ENCODE measurements at regions not wholly inside any gene's neighbourhood (a gene's known extent, or its start where the extent isn't known, plus 50 kb on each side); places are given as distances from the start of the nearest gene placed in this dataset.
"Not testable (repeated sequence)": the region's sequence is repeated elsewhere in the genome, so short reads cannot be mapped to it uniquely, and the experiment has no call there.

DNA sequence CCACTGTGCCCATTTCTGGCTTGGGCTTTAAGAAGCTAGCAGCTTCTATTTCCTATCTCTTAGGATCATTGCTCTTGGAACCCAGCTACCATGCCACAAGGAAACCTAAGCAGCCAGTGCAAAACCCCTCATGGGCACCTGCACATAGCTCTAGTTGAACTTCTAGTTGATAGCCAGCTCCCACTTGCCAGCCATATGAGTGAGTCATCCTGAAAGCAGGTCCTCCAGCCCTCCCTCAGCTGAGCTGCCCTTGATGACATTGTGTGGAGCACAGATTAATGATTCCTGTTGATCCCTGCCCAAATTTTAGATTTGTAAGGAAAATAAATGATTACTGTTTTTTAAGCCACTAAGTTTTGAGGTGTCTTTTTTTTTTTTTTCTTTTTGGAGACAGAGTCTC, 234.2 kb upstream of the FBXO33 start:
- no peaks in the 10 kb centered on the region for H3K4me1 ChIP-seq (ENCODE audit: low read depth)
- TF ChIP-seq, protein P1, sequence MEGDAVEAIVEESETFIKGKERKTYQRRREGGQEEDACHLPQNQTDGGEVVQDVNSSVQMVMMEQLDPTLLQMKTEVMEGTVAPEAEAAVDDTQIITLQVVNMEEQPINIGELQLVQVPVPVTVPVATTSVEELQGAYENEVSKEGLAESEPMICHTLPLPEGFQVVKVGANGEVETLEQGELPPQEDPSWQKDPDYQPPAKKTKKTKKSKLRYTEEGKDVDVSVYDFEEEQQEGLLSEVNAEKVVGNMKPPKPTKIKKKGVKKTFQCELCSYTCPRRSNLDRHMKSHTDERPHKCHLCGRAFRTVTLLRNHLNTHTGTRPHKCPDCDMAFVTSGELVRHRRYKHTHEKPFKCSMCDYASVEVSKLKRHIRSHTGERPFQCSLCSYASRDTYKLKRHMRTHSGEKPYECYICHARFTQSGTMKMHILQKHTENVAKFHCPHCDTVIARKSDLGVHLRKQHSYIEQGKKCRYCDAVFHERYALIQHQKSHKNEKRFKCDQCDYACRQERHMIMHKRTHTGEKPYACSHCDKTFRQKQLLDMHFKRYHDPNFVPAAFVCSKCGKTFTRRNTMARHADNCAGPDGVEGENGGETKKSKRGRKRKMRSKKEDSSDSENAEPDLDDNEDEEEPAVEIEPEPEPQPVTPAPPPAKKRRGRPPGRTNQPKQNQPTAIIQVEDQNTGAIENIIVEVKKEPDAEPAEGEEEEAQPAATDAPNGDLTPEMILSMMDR (IDR thresholded peaks at IDR 0.05): no peak
- no peak overlapping the region for H3K4me3 ChIP-seq
- no peak for DNase-seq
- peaks cover 53% of the 10 kb centered on the region for H3K9me3 ChIP-seq
- intact Hi-C loops (cut with DNase I, micrococcal nuclease): no loop called here
- H3K36me3 ChIP-seq (ENCODE audit: low read depth): no peaks in the 10 kb centered on the region
- ATAC-seq: no peak

DNA sequence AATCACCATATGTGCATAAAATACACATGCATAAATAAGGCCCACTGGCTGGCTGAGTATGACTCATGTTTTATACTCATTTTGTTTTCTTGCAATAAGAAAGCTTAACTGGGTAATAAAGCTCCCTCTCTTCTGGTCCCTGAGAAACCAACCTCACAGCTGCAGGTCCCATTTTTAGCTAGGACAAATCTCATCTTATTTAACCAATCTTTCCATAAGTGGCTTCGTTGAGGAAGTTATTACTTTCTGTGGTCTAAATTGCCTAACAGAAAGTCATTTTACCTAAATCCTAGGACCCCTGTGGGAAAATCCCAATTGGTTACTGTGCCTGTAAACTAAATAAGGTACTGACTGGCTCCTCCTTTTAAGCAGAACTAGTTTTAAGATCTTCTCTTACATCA, 232.8 kb upstream of the FBXO33 start:
- Histone ChIP-seq H3K4me3 (no peak overlapping the region), H3K9me3 (peaks cover 46% of the 10 kb centered on the region), H3K4me1 (ENCODE audit: low read depth) (no peaks in the 10 kb centered on the region), H3K36me3 (ENCODE audit: low read depth) (no peaks in the 10 kb centered on the region)
- TF ChIP-seq, protein P1 (IDR thresholded peaks at IDR 0.05): no peak
- DNase-seq: no peak
- intact Hi-C loops (cut with DNase I, micrococcal nuclease): no loop called here
- no peak for ATAC-seq

DNA sequence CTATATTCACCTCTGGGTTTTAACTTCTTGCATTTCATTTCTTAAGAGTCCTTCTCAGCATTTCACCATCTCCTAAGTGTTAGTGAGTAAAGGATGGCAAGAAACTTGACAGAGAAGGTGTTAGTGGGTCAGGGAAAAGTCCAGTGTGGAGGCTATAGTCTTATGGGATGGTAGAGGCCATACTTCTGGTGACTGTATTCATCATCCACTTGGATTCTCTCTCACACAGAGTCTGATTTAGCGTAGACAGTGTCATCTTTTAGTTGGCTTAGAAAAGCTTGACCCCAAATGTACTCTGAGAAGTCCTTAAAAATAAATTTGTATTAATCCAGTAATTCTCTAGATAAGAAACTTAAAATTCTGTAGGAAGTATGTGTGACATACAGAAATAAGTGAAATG, 232.4 kb upstream of the FBXO33 start:
- Histone ChIP-seq H3K9me3 (peaks cover 42% of the 10 kb centered on the region), H3K4me3 (no peak overlapping the region), H3K4me1 (ENCODE audit: low read depth) (no peaks in the 10 kb centered on the region), H3K36me3 (ENCODE audit: low read depth) (no peaks in the 10 kb centered on the region)
- DNase-seq (no peak), ATAC-seq (no peak)
- TF ChIP-seq, protein P1 (IDR thresholded peaks at IDR 0.05): no peak
- intact Hi-C loops (cut with DNase I, micrococcal nuclease): no loop called here

GRCh38 chr14:39641224-39641623, 209.0 kb upstream of the FBXO33 start:
- TF ChIP-seq, protein P1 (IDR thresholded peaks at IDR 0.05): no peak

GRCh38 chr14:39639009-39639408, 206.8 kb upstream of the FBXO33 start:
- ATAC-seq; intact Hi-C loops (cut with DNase I, micrococcal nuclease): not testable (repeated sequence)

More at GRCh38 chr14:39641224-39641623, 209.0 kb upstream of the FBXO33 start:
- no peak overlapping the region for H3K4me3 ChIP-seq
- no peaks in the 10 kb centered on the region for H3K36me3 ChIP-seq (ENCODE audit: low read depth)
- no peaks in the 10 kb centered on the region for H3K4me1 ChIP-seq (ENCODE audit: low read depth)
- intact Hi-C loops (cut with DNase I, micrococcal nuclease): no loop called here
- DNase-seq: no peak
- ATAC-seq: no peak
- H3K9me3 ChIP-seq: peaks cover 65% of the 10 kb centered on the region

GRCh38 chr14:39628087-39628486, 195.9 kb upstream of the FBXO33 start:
- intact Hi-C loops (cut with DNase I, micrococcal nuclease): no loop called here
- H3K9me3 ChIP-seq: peaks cover 36% of the 10 kb centered on the region
- ATAC-seq: no peak
- TF ChIP-seq, protein P1 (IDR thresholded peaks at IDR 0.05): no peak
- H3K36me3 ChIP-seq (ENCODE audit: low read depth): no peaks in the 10 kb centered on the region
- no peaks in the 10 kb centered on the region for H3K4me1 ChIP-seq (ENCODE audit: low read depth)
- H3K4me3 ChIP-seq: no peak overlapping the region
- no peak for DNase-seq

More at GRCh38 chr14:39639009-39639408, 206.8 kb upstream of the FBXO33 start:
- H3K4me1 ChIP-seq (ENCODE audit: low read depth); DNase-seq; H3K4me3 ChIP-seq; H3K36me3 ChIP-seq (ENCODE audit: low read depth): not testable (repeated sequence)
- H3K9me3 ChIP-seq: peaks cover 56% of the 10 kb centered on the region
